IMR-90 (cell line): ENCODE measurements at regions not wholly inside any gene's neighbourhood (a gene's known extent, or its start where the extent isn't known, plus 50 kb on each side); places are given as distances from the start of the nearest gene placed in this dataset.

Experiments used
- ATAC-seq: fragments of 200-7000 bp; cut with Tn5 transposase; 2 replicates; pipeline ENCODE4 v1.9.1; 2020; ENCODE audit warnings: low read depth, mild to moderate bottlenecking, moderate library complexity
- BruUV-seq: library from RNA; stranded (reverse); fragments of 400-500 nt; replicated peaks from 2 replicates; lab custom pipeline; 2021; lab: Mats Ljungman, UMichigan
- CTCF ChIA-PET: fragments of 300-600 bp; formaldehyde crosslinking; extraction: SDS; loops from one replicate; lab custom pipeline; 2021; ENCODE audit warnings: antibody characterized with exemption; lab: Yijun Ruan, JAX
- POLR2A ChIA-PET: fragments of 300-600 bp; sonication (Branson Sonifier 250); formaldehyde crosslinking; loops from one replicate; lab custom pipeline; 2022; ENCODE audit warnings: antibody characterized with exemption; ENCODE audit not compliant: unreplicated experiment; lab: Charles Lee
- DNase-seq: peaks from one replicate; pipeline ENCODE4 v3.0.0; 2013
- H2AFZ ChIP-seq: replicated peaks from 2 replicates; pipeline ENCODE3; 2013; ENCODE audit warnings: low read length, mild to moderate bottlenecking; ENCODE audit not compliant: poor library complexity
- H2AK5ac ChIP-seq: 2 replicates; pipeline ENCODE4 v1.6.1; 2013; ENCODE audit warnings: low read depth, low read length, inconsistent platforms
- H2AK9ac ChIP-seq: replicated peaks from 2 replicates; pipeline ENCODE3; 2013; ENCODE audit warnings: mild to moderate bottlenecking, low read depth, low read length, moderate library complexity; ENCODE audit not compliant: poor library complexity
- H2BK120ac ChIP-seq: 2 replicates; pipeline ENCODE4 v1.6.1; 2013; ENCODE audit warnings: low read depth, low read length, inconsistent platforms
- H2BK15ac ChIP-seq: 3 replicates; pipeline ENCODE4 v1.6.1; 2013; ENCODE audit warnings: low read depth, low read length, inconsistent platforms
- H2BK20ac ChIP-seq: 2 replicates; pipeline ENCODE4 v1.6.1; 2013; ENCODE audit warnings: low read depth, mild to moderate bottlenecking, inconsistent platforms, low read length, moderate library complexity
- H2BK5ac ChIP-seq: 2 replicates; pipeline ENCODE4 v1.6.1; 2013; ENCODE audit warnings: mild to moderate bottlenecking, low read depth, low read length, inconsistent platforms; ENCODE audit not compliant: poor library complexity, severe bottlenecking
- H3K14ac ChIP-seq: replicated peaks from 2 replicates; pipeline ENCODE4 v1.6.1; 2013; ENCODE audit warnings: low read depth, low read length, inconsistent platforms
- H3K18ac ChIP-seq: 2 replicates; pipeline ENCODE4 v1.6.1; 2013; ENCODE audit warnings: low read depth, low read length, control low read depth
- H3K23ac ChIP-seq: 2 replicates; pipeline ENCODE4 v1.6.1; 2013; ENCODE audit warnings: low read depth, low read length, inconsistent platforms
- H3K27ac ChIP-seq: 2 replicates; pipeline ENCODE4 v1.5.1; 2013; ENCODE audit warnings: mild to moderate bottlenecking, control low read depth, low read length; ENCODE audit not compliant: insufficient read depth
- H3K27me3 ChIP-seq: 2 replicates; pipeline ENCODE4 v1.6.1; 2013; ENCODE audit warnings: low read length; ENCODE audit not compliant: control insufficient read depth, insufficient read depth
- H3K36me3 ChIP-seq: 2 replicates; pipeline ENCODE4 v1.6.1; 2013; ENCODE audit warnings: low read length, mixed read lengths; ENCODE audit not compliant: control insufficient read depth, insufficient read depth
- H3K4ac ChIP-seq: 2 replicates; pipeline ENCODE4 v1.6.1; 2013; ENCODE audit warnings: low read depth, low read length, inconsistent platforms
- H3K4me1 ChIP-seq: 2 replicates; pipeline ENCODE4 v1.6.1; 2013; ENCODE audit warnings: low read length, mixed read lengths; ENCODE audit not compliant: control insufficient read depth, insufficient read depth
- H3K4me2 ChIP-seq: 2 replicates; pipeline ENCODE4 v1.6.1; 2013; ENCODE audit warnings: low read depth, mild to moderate bottlenecking, control low read depth, low read length, moderate library complexity
- H3K4me3 ChIP-seq: 2 replicates; pipeline ENCODE4 v1.5.1; 2013; ENCODE audit warnings: low read depth, mild to moderate bottlenecking, control low read depth, low read length, moderate library complexity; ENCODE audit not compliant: insufficient read depth
- H3K56ac ChIP-seq: 2 replicates; pipeline ENCODE4 v1.6.1; 2013; ENCODE audit warnings: low read length, inconsistent platforms; ENCODE audit not compliant: insufficient read depth; ENCODE audit errors: extremely low read depth
- H3K79me1 ChIP-seq, 2 experiments: 2 replicates each; pipeline ENCODE4 v1.6.1; 2013; ENCODE audit warnings: low read length in 2 of 2, inconsistent platforms in 1 of 2, low read depth in 1 of 2
- H3K9ac ChIP-seq: 2 replicates; pipeline ENCODE4 v1.6.1; 2013; ENCODE audit warnings: low read depth, low read length, control low read depth
- H3K9me1 ChIP-seq: 2 replicates; pipeline ENCODE4 v1.6.1; 2013; ENCODE audit warnings: low read length, inconsistent platforms; ENCODE audit not compliant: insufficient read depth
- H3K9me3 ChIP-seq: 2 replicates; pipeline ENCODE4 v1.6.1; 2013; ENCODE audit warnings: low read length; ENCODE audit not compliant: control insufficient read depth, insufficient read depth
- H4K20me1 ChIP-seq: 2 replicates; pipeline ENCODE4 v1.6.1; 2013; ENCODE audit warnings: low read length, inconsistent platforms; ENCODE audit not compliant: insufficient read depth
- H4K5ac ChIP-seq: 2 replicates; pipeline ENCODE4 v1.6.1; 2013; ENCODE audit warnings: mild to moderate bottlenecking, low read depth, low read length, control low read depth
- H4K8ac ChIP-seq, 2 experiments: 2 replicates each; pipeline ENCODE4 v1.6.1; 2013; ENCODE audit warnings: low read depth in 2 of 2, low read length in 2 of 2, control low read depth in 1 of 2, inconsistent platforms in 1 of 2
- H4K91ac ChIP-seq: 2 replicates; pipeline ENCODE4 v1.6.1; 2013; ENCODE audit warnings: low read depth, low read length, inconsistent platforms; ENCODE audit not compliant: insufficient read depth
- BHLHE40 ChIP-seq: fragments of 150-350 bp; IDR thresholded peaks from 2 replicates; pipeline ENCODE4 v1.6.1; 2016; ENCODE audit warnings: mild to moderate bottlenecking, low read depth, low read length
- CEBPB ChIP-seq: IDR thresholded peaks from 2 replicates; pipeline ENCODE4 v1.6.1; 2012; ENCODE audit warnings: low read depth, low read length, improper control_type of control experiment
- FOS ChIP-seq: fragments of 150-350 bp; IDR thresholded peaks from 2 replicates; pipeline ENCODE4 v1.6.1; 2016; ENCODE audit warnings: low read depth, low read length
- MAFK ChIP-seq: IDR thresholded peaks from 2 replicates; pipeline ENCODE4 v1.6.1; 2012; ENCODE audit warnings: low read depth, low read length, improper control_type of control experiment
- MAZ ChIP-seq: IDR thresholded peaks from 2 replicates; pipeline ENCODE4 v1.6.1; 2012; ENCODE audit warnings: low read depth, mild to moderate bottlenecking, low read length, improper control_type of control experiment, moderate library complexity, borderline replicate concordance
- NFE2L2 ChIP-seq: fragments of 150-350 bp; IDR thresholded peaks from 2 replicates; pipeline ENCODE4 v1.6.1; 2016; ENCODE audit warnings: low read depth, mild to moderate bottlenecking, low read length
- POLR2A ChIP-seq: IDR thresholded peaks from 2 replicates; pipeline ENCODE4 v1.6.1; 2012; ENCODE audit warnings: mild to moderate bottlenecking, low read depth, low read length
- RAD21 ChIP-seq: IDR thresholded peaks from 2 replicates; pipeline ENCODE4 v1.6.1; 2012; ENCODE audit warnings: low read length, improper control_type of control experiment
- RFX5 ChIP-seq: IDR thresholded peaks from 2 replicates; pipeline ENCODE4 v1.8.0; 2012; ENCODE audit warnings: low read depth, mild to moderate bottlenecking, low read length, moderate library complexity
- SMC3 ChIP-seq: fragments of 150-350 bp; IDR thresholded peaks from 2 replicates; pipeline ENCODE4 v1.6.1; 2016; ENCODE audit warnings: low read depth, mild to moderate bottlenecking, antibody characterized with exemption, low read length, moderate library complexity
- WGBS, 2 experiments: methylation state at CpG; one replicate each; pipeline versions ENCODE4 v1.1.5 to v1.1.7; 2013; ENCODE audit warnings: missing lambda C conversion rate in 2 of 2; ENCODE audit not compliant: insufficient read length in 1 of 2; ENCODE audit errors: extremely low coverage in 2 of 2; 5-methylcytosine and 5-hydroxymethylcytosine counted together
- dilution Hi-C: fragments of 300-500 bp; cut with HindIII; formaldehyde crosslinking; loops from one replicate; pipeline ENCODE4 v1.14.3; 2018; ENCODE audit warnings: low sequenced_read_pairs; ENCODE audit not compliant: unreplicated experiment
- in situ Hi-C: fragments of 300-500 bp; cut with MboI; formaldehyde crosslinking; loops from 3 replicates; pipeline ENCODE4 v1.14.3; 2019; ENCODE audit warnings: low sequenced_read_pairs, inconsistent platforms, mixed read lengths
- intact Hi-C: fragments of 100-400 bp; cut with micrococcal nuclease; formaldehyde crosslinking; loops from 2 replicates; pipeline ENCODE4 v1.10.0; 2022
- TF ChIP-seq, protein P1 (sequence below): conservative IDR thresholded peaks from 2 replicates; pipeline ENCODE4 v1.5.1; 2012; ENCODE audit warnings: mild to moderate bottlenecking, low read depth, low read length, improper control_type of control experiment

DNA sequence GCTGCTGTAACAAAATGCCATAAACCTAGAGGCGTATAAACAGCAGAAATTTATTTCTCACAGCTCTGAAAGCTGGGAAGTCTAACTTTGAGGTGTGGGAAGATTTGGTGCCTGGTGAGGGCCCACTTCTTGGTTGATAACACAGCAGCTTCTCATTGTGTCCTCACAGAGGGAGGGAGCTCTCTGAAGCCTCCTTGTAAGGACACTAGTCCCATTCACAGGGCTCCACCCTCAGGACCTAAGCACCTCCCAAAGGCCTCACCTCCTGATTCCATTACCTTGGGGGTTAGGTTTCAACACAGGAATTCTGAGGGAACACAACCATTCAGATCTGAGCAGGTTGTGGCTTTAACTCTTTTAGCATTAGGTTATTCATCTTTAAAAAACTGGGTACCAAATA is 380.3 kb upstream of the ATP10A start:
- no peak overlapping the region for H3K4ac ChIP-seq
- ATAC-seq (no peak), DNase-seq (no peak)
- no peak overlapping the region for H3K9ac ChIP-seq
- in situ Hi-C loops, result no loop called here
- H4K20me1 ChIP-seq, result no peaks in the 10 kb centered on the region
- no peak for TF ChIP-seq RFX5
- TF ChIP-seq, protein P1, sequence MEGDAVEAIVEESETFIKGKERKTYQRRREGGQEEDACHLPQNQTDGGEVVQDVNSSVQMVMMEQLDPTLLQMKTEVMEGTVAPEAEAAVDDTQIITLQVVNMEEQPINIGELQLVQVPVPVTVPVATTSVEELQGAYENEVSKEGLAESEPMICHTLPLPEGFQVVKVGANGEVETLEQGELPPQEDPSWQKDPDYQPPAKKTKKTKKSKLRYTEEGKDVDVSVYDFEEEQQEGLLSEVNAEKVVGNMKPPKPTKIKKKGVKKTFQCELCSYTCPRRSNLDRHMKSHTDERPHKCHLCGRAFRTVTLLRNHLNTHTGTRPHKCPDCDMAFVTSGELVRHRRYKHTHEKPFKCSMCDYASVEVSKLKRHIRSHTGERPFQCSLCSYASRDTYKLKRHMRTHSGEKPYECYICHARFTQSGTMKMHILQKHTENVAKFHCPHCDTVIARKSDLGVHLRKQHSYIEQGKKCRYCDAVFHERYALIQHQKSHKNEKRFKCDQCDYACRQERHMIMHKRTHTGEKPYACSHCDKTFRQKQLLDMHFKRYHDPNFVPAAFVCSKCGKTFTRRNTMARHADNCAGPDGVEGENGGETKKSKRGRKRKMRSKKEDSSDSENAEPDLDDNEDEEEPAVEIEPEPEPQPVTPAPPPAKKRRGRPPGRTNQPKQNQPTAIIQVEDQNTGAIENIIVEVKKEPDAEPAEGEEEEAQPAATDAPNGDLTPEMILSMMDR, result no peak
- TF ChIP-seq MAFK, result no peak
- no peak for TF ChIP-seq POLR2A
- no peak for TF ChIP-seq NFE2L2
- no peak for TF ChIP-seq MAZ
- no peak for TF ChIP-seq RAD21
- no peak for TF ChIP-seq CEBPB
- no peak for TF ChIP-seq FOS
- no peak for TF ChIP-seq BHLHE40
- TF ChIP-seq SMC3, result no peak
- no peak overlapping the region for H2BK120ac ChIP-seq
- ChIA-PET CTCF (no interaction called here), POLR2A (no interaction called here)
- H3K79me1 ChIP-seq, result no peaks in the 10 kb centered on the region
- peaks cover 17% of the 10 kb centered on the region for H3K9me3 ChIP-seq
- H3K9me1 ChIP-seq, result no peaks in the 10 kb centered on the region
- no peak overlapping the region for H2AFZ ChIP-seq
- H2AK5ac ChIP-seq, result no peak overlapping the region
- H3K4me3 ChIP-seq, result no peak overlapping the region
- H3K4me2 ChIP-seq, result no peak overlapping the region
- no peak overlapping the region for H4K5ac ChIP-seq
- dilution Hi-C loops, result no loop called here
- H2BK20ac ChIP-seq, result no peak overlapping the region
- H3K18ac ChIP-seq, result no peak overlapping the region
- H4K91ac ChIP-seq, result no peak overlapping the region
- H3K23ac ChIP-seq, result no peak overlapping the region
- no peak overlapping the region for H2BK15ac ChIP-seq
- no peaks in the 10 kb centered on the region for H3K36me3 ChIP-seq
- H3K27ac ChIP-seq, result no peak overlapping the region
- intact Hi-C loops, result no loop called here
- H3K4me1 ChIP-seq, result no peaks in the 10 kb centered on the region
- H3K14ac ChIP-seq, result no peak overlapping the region
- no peak overlapping the region for H4K8ac ChIP-seq
- H3K56ac ChIP-seq, result no peak overlapping the region
- no peak overlapping the region for H2AK9ac ChIP-seq
- H3K27me3 ChIP-seq, result no peaks in the 10 kb centered on the region
- BruUV-seq, result no TSS peak
- H2BK5ac ChIP-seq, result no peak overlapping the region
- no CpG with 5 or more reads among the region's 1 CpG for WGBS, 2 experiments
